ENCODE measurements at regions not wholly inside any gene's neighbourhood (a gene's known extent, or its start where the extent isn't known, plus 50 kb on each side); places are given as distances from the start of the nearest gene placed in this dataset.
A peak's percentile ranks its signal among the peaks of the same experiment; 100 is the strongest.

GRCh38 chr6:133682506-133683307 lies 206.2 kb upstream of the TCF21 start:
- Mint-ChIP-seq H3K4me3 (ENCODE audit: unreplicated experiment) (no peak overlapping the region), H3K27me3 (ENCODE audit: low read depth, unreplicated experiment) (peaks cover 11% of the 10 kb centered on the region), H3K4me1 (ENCODE audit: low read depth, unreplicated experiment) (no peaks in the 10 kb centered on the region), H3K36me3 (ENCODE audit: low read depth, unreplicated experiment) (no peaks in the 10 kb centered on the region), H3K27ac (ENCODE audit: unreplicated experiment) (no peak overlapping the region), H3K9me3 (ENCODE audit: unreplicated experiment) (no peaks in the 10 kb centered on the region)
- Histone ChIP-seq H3K9ac (ENCODE audit: low read length) (no peak overlapping the region), H4K20me1 (ENCODE audit: insufficient read depth, low read length) (no peaks in the 10 kb centered on the region), H3K36me3 (ENCODE audit: insufficient read depth, low read length) (no peaks in the 10 kb centered on the region), H3K4me1 (ENCODE audit: insufficient read depth, low read length) (peaks cover 3% of the 10 kb centered on the region), H3K27ac (ENCODE audit: low read depth, low read length) (no peak overlapping the region), H3K27me3 (ENCODE audit: insufficient read depth, low read length) (no peaks in the 10 kb centered on the region), H3K4me3 (ENCODE audit: insufficient read depth, low read depth, low read length) (no peak overlapping the region), H2AFZ (ENCODE audit: low read depth, low read length) (no peak overlapping the region), H3K9me3 (ENCODE audit: insufficient read depth, low read depth, low read length) (no peaks in the 10 kb centered on the region), H3K4me2 (ENCODE audit: low read length) (no peak overlapping the region), H3K79me2 (ENCODE audit: insufficient read depth, low read length) (no peaks in the 10 kb centered on the region)
- peak; percentile 58 for DNase-seq (ENCODE audit: low read depth)
- no peak for TF ChIP-seq EZH2 (IDR thresholded peaks at IDR 0.05; ENCODE audit: insufficient read depth, low read length)
- TF ChIP-seq, protein P1, sequence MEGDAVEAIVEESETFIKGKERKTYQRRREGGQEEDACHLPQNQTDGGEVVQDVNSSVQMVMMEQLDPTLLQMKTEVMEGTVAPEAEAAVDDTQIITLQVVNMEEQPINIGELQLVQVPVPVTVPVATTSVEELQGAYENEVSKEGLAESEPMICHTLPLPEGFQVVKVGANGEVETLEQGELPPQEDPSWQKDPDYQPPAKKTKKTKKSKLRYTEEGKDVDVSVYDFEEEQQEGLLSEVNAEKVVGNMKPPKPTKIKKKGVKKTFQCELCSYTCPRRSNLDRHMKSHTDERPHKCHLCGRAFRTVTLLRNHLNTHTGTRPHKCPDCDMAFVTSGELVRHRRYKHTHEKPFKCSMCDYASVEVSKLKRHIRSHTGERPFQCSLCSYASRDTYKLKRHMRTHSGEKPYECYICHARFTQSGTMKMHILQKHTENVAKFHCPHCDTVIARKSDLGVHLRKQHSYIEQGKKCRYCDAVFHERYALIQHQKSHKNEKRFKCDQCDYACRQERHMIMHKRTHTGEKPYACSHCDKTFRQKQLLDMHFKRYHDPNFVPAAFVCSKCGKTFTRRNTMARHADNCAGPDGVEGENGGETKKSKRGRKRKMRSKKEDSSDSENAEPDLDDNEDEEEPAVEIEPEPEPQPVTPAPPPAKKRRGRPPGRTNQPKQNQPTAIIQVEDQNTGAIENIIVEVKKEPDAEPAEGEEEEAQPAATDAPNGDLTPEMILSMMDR (IDR thresholded peaks at IDR 0.05; ENCODE audit: insufficient read depth, low read depth, low read length): no peak
- no peak for FAIRE-seq

DNA sequence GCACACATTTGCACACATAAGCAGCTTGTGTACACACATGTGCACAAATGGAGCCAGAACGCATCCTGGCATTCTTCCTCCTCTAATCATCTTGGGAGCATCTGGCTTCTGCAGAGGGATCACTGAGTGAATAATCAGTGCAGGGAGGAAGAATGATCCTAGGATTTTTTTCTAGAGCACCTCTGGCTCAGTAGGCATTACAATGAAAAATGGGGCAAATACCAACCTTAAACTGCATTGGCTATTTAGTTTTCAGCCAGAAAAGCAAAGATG lies 205.7 kb upstream of the TCF21 start:
- H3K36me3 ChIP-seq (ENCODE audit: insufficient read depth, low read length): no peaks in the 10 kb centered on the region
- no peaks in the 10 kb centered on the region for H3K4me1 Mint-ChIP-seq (ENCODE audit: low read depth, unreplicated experiment)
- H3K27me3 Mint-ChIP-seq (ENCODE audit: low read depth, unreplicated experiment): peaks cover 11% of the 10 kb centered on the region
- H3K4me3 Mint-ChIP-seq (ENCODE audit: unreplicated experiment): no peak overlapping the region
- no peak overlapping the region for H3K27ac ChIP-seq (ENCODE audit: low read depth, low read length)
- H3K9me3 ChIP-seq (ENCODE audit: insufficient read depth, low read depth, low read length): no peaks in the 10 kb centered on the region
- no peaks in the 10 kb centered on the region for H3K36me3 Mint-ChIP-seq (ENCODE audit: low read depth, unreplicated experiment)
- H3K79me2 ChIP-seq (ENCODE audit: insufficient read depth, low read length): no peaks in the 10 kb centered on the region
- DNase-seq (ENCODE audit: low read depth): no peak
- H3K27ac Mint-ChIP-seq (ENCODE audit: unreplicated experiment): no peak overlapping the region
- H2AFZ ChIP-seq (ENCODE audit: low read depth, low read length): no peak overlapping the region
- TF ChIP-seq, protein P1 (IDR thresholded peaks at IDR 0.05; ENCODE audit: insufficient read depth, low read depth, low read length): no peak
- no peak for TF ChIP-seq EZH2 (IDR thresholded peaks at IDR 0.05; ENCODE audit: insufficient read depth, low read length)
- H3K27me3 ChIP-seq (ENCODE audit: insufficient read depth, low read length): no peaks in the 10 kb centered on the region
- no peaks in the 10 kb centered on the region for H3K9me3 Mint-ChIP-seq (ENCODE audit: unreplicated experiment)
- no peak for FAIRE-seq
- no peak overlapping the region for H3K4me2 ChIP-seq (ENCODE audit: low read length)
- H3K9ac ChIP-seq (ENCODE audit: low read length): no peak overlapping the region
- peaks cover 3% of the 10 kb centered on the region for H3K4me1 ChIP-seq (ENCODE audit: insufficient read depth, low read length)
- no peak overlapping the region for H3K4me3 ChIP-seq (ENCODE audit: insufficient read depth, low read depth, low read length)
- H4K20me1 ChIP-seq (ENCODE audit: insufficient read depth, low read length): no peaks in the 10 kb centered on the region

GRCh38 chr6:133683606-133684005 lies 205.3 kb upstream of the TCF21 start:
- TF ChIP-seq, protein P1 (IDR thresholded peaks at IDR 0.05; ENCODE audit: insufficient read depth, low read depth, low read length): no peak
- no peak for TF ChIP-seq EZH2 (IDR thresholded peaks at IDR 0.05; ENCODE audit: insufficient read depth, low read length)
- H2AFZ ChIP-seq (ENCODE audit: low read depth, low read length): no peak overlapping the region
- H3K27ac Mint-ChIP-seq (ENCODE audit: unreplicated experiment): no peak overlapping the region
- no peaks in the 10 kb centered on the region for H3K27me3 ChIP-seq (ENCODE audit: insufficient read depth, low read length)
- no peaks in the 10 kb centered on the region for H3K4me1 Mint-ChIP-seq (ENCODE audit: low read depth, unreplicated experiment)
- H3K4me3 Mint-ChIP-seq (ENCODE audit: unreplicated experiment): no peak overlapping the region
- H3K9ac ChIP-seq (ENCODE audit: low read length): no peak overlapping the region
- no peaks in the 10 kb centered on the region for H3K36me3 Mint-ChIP-seq (ENCODE audit: low read depth, unreplicated experiment)
- no peaks in the 10 kb centered on the region for H3K9me3 ChIP-seq (ENCODE audit: insufficient read depth, low read depth, low read length)
- FAIRE-seq: no peak
- H3K27me3 Mint-ChIP-seq (ENCODE audit: low read depth, unreplicated experiment): peaks cover 14% of the 10 kb centered on the region
- H3K27ac ChIP-seq (ENCODE audit: low read depth, low read length): no peak overlapping the region
- no peak overlapping the region for H3K4me3 ChIP-seq (ENCODE audit: insufficient read depth, low read depth, low read length)
- no peaks in the 10 kb centered on the region for H3K79me2 ChIP-seq (ENCODE audit: insufficient read depth, low read length)
- peaks cover 3% of the 10 kb centered on the region for H3K4me1 ChIP-seq (ENCODE audit: insufficient read depth, low read length)
- no peaks in the 10 kb centered on the region for H4K20me1 ChIP-seq (ENCODE audit: insufficient read depth, low read length)
- no peak for DNase-seq (ENCODE audit: low read depth)
- H3K9me3 Mint-ChIP-seq (ENCODE audit: unreplicated experiment): no peaks in the 10 kb centered on the region
- no peaks in the 10 kb centered on the region for H3K36me3 ChIP-seq (ENCODE audit: insufficient read depth, low read length)
- H3K4me2 ChIP-seq (ENCODE audit: low read length): no peak overlapping the region
